A549 (cell line): ENCODE measurements at regions not wholly inside any gene's neighbourhood (a gene's known extent, or its start where the extent isn't known, plus 50 kb on each side); places are given as distances from the start of the nearest gene placed in this dataset.

ENCODE experiments used
- ATAC-seq, 2 experiments: fragments of 200-7000 bp in 1 of 2; fragments of >200 bp in 1 of 2; cut with Nextera tagmentation in 1 of 2; cut with Tn5 transposase in 1 of 2; 3 replicates each; pipeline versions ENCODE4 v1.8.0 to v1.9.1; 2018 to 2020; ENCODE audit warnings: mild to moderate bottlenecking in 1 of 2, moderate library complexity in 1 of 2
- CTCF ChIA-PET: fragments of 300-600 bp; sonication (Branson Sonifier 250); formaldehyde crosslinking; extraction: SDS; loops from one replicate; lab custom pipeline; 2021; ENCODE audit warnings: antibody characterized with exemption, inconsistent platforms; lab: Yijun Ruan, JAX
- POLR2A ChIA-PET: fragments of 350-600 bp; formaldehyde crosslinking; extraction: SDS; loops from one replicate; lab custom pipeline; 2021; ENCODE audit warnings: antibody characterized with exemption, inconsistent platforms; lab: Yijun Ruan, JAX
- DNase-seq, 2 experiments: peaks; one replicate each; pipeline versions ENCODE4 v3.0.0 to v3.0.0-alpha.2; 2011 to 2016; ENCODE audit warnings: low read depth in 1 of 2, low spot score in 1 of 2
- FAIRE-seq: peaks from 2 replicates; lab custom pipeline; 2011; peaks lifted over from hg19 to GRCh38; lab: Jason Lieb, UNC
- H3K27ac ChIP-seq, 2 experiments: fragments of >200 bp; sonication (Bioruptor Twin); formaldehyde crosslinking; 3 replicates each; pipeline ENCODE4 v1.5.1; 2016 to 2017
- H3K4me1 ChIP-seq: fragments of >200 bp; sonication (Bioruptor Twin); formaldehyde crosslinking; 3 replicates; pipeline ENCODE4 v1.6.1; 2016
- H3K4me2 ChIP-seq: fragments of >200 bp; sonication (Bioruptor Twin); formaldehyde crosslinking; 3 replicates; pipeline ENCODE4 v1.6.1; 2016
- H3K4me3 ChIP-seq: fragments of >200 bp; sonication (Bioruptor Twin); formaldehyde crosslinking; 3 replicates; pipeline ENCODE4 v1.5.1; 2016
- H3K9me3 ChIP-seq: fragments of >200 bp; sonication (Bioruptor Twin); formaldehyde crosslinking; 3 replicates; pipeline ENCODE4 v1.6.1; 2016
- CEBPB ChIP-seq, 2 experiments: fragments of >200 bp in 1 of 2; sonication (Bioruptor Twin) in 1 of 2; formaldehyde crosslinking in 1 of 2; IDR thresholded peaks; 2 replicates each; pipeline ENCODE4 v1.6.1; 2012 to 2016
- CHD4 ChIP-seq: fragments of 200-600 bp; sonication (generic); IDR thresholded peaks from 2 replicates; pipeline ENCODE4 v1.6.1; 2016; ENCODE audit warnings: antibody characterized with exemption, mild to moderate bottlenecking, borderline replicate concordance
- EHF ChIP-seq: fragments of 250-450 bp; sonication (Bioruptor Pico); IDR thresholded peaks from 2 replicates; pipeline ENCODE4 v1.5.0; 2020; ENCODE audit warnings: mild to moderate bottlenecking
- GATA3 ChIP-seq: IDR thresholded peaks from 2 replicates; pipeline ENCODE4 v1.6.1; 2012; ENCODE audit warnings: borderline replicate concordance
- HEYL ChIP-seq: fragments of 250-450 bp; sonication (Bioruptor Pico); IDR thresholded peaks from 2 replicates; pipeline ENCODE4 v1.8.0; 2021; ENCODE audit warnings: mild to moderate bottlenecking, moderate library complexity
- HOXA7 ChIP-seq: fragments of 250-450 bp; sonication (Bioruptor Pico); IDR thresholded peaks from 2 replicates; pipeline ENCODE4 v1.5.0; 2020; ENCODE audit warnings: mild to moderate bottlenecking, moderate library complexity
- JUN ChIP-seq, 2 experiments: fragments of >200 bp; sonication (Bioruptor Twin); formaldehyde crosslinking; IDR thresholded peaks; 2 replicates in 1 of 2; 3 replicates in 1 of 2; pipeline ENCODE4 v1.6.1; 2016 to 2017
- KDM5A ChIP-seq: fragments of 200-600 bp; sonication (generic); IDR thresholded peaks from 2 replicates; pipeline ENCODE4 v1.6.1; 2016; ENCODE audit warnings: antibody characterized with exemption, mild to moderate bottlenecking
- NFE2L2 ChIP-seq: fragments of 150-350 bp; conservative IDR thresholded peaks from 2 replicates; pipeline ENCODE4 v1.6.1; 2014; ENCODE audit warnings: low read length
- RARB ChIP-seq: fragments of 250-450 bp; sonication (Bioruptor Pico); IDR thresholded peaks from 2 replicates; pipeline ENCODE4 v1.8.0; 2021; ENCODE audit warnings: mild to moderate bottlenecking, moderate library complexity
- RFX5 ChIP-seq: fragments of 450-650 bp; IDR thresholded peaks from 2 replicates; pipeline ENCODE4 v1.7.1; 2014; ENCODE audit warnings: antibody characterized with exemption, mild to moderate bottlenecking, moderate library complexity
- TP53 ChIP-seq: fragments of 250-450 bp; sonication (Bioruptor Pico); IDR thresholded peaks from 2 replicates; pipeline ENCODE4 v1.5.0; 2021; ENCODE audit warnings: mild to moderate bottlenecking, moderate library complexity
- ZC3H11A ChIP-seq: fragments of 450-650 bp; IDR thresholded peaks from 2 replicates; pipeline ENCODE4 v1.6.1; 2014; ENCODE audit warnings: antibody characterized with exemption, mild to moderate bottlenecking
- ZFP36 ChIP-seq: fragments of 450-650 bp; IDR thresholded peaks from 2 replicates; pipeline ENCODE4 v1.6.1; 2014; ENCODE audit warnings: borderline replicate concordance; ENCODE audit not compliant: partially characterized antibody
- WGBS: methylation state at CpG from one replicate; pipeline ENCODE4 v1.1.6; 2017; ENCODE audit errors: missing lambda C conversion rate; 5-methylcytosine and 5-hydroxymethylcytosine counted together
- TF ChIP-seq, protein P1 (sequence below): fragments of 250-450 bp; sonication (Bioruptor Pico); IDR thresholded peaks from 2 replicates; pipeline ENCODE4 v1.5.0; 2020; ENCODE audit warnings: low read depth, mild to moderate bottlenecking, moderate library complexity
- TF ChIP-seq, protein P2 (sequence below): fragments of 200-600 bp; sonication (generic); IDR thresholded peaks from 2 replicates; pipeline ENCODE4 v1.6.1; 2016; ENCODE audit warnings: antibody characterized with exemption, mild to moderate bottlenecking, moderate library complexity
- TF ChIP-seq, protein P3 (sequence below): IDR thresholded peaks from 2 replicates; pipeline ENCODE4 v1.6.1; 2012; ENCODE audit warnings: low read depth, borderline replicate concordance
- TF ChIP-seq, protein P4 (sequence below): IDR thresholded peaks from 2 replicates; pipeline ENCODE4 v1.6.1; 2012
- TF ChIP-seq, protein P5 (sequence below): fragments of >200 bp; sonication (Bioruptor Twin); formaldehyde crosslinking; IDR thresholded peaks from 3 replicates; pipeline ENCODE4 v1.6.1; 2016

DNA sequence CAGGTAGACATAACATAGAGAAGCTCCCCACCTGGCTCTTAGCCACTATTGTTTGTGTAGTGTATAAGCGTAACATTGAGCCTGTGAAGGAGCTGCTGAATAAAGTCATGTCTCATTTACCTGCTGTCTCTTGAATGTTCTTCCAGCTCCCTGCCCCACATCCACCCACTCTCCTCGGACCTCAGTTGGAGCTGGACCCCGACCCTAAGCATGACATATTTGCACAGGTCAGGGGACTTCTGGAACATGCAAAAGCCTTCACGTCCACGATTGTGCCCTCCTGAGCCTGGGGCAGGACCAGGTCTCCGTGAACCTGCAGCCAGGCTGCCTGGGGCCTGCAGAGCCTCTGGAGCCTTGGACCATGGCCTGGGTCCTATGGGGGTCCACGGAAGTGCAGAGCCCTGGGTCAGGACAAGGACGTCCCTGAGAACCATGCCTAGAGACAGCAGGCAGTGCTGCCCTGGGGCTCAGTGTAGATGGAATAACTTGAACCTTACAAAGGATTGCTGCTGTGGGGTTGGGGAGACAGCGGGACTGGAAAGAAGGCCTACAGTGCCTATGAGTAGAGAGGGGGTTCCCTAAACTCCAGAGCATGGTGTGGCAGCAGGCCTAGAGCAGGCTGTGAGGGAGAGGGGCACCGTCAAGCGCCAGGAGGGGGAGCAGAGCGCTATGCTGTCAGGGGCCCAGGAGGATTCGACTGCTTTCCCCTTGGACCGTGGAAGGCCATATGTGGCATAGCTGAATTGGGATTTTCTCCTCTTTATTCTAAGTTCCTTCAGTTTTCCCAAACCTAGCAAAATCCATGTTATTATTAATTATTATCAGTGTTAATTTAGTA lies 99.9 kb upstream of the ZNF236 start:
- 75% methylated on average over 8 of the region's 14 CpGs for WGBS
- Histone ChIP-seq H3K4me2 (no peak overlapping the region), H3K27ac (no peak overlapping the region), H3K4me1 (no peaks in the 10 kb centered on the region), H3K4me3 (no peak overlapping the region), H3K9me3 (no peaks in the 10 kb centered on the region)
- no peak for FAIRE-seq
- no peak for DNase-seq
- ChIA-PET POLR2A (no interaction called here), CTCF (interaction anchor here (0.6 to 1.6 kb wide), 4 partner anchors 10 to 833 kb away, joined by 3 to 5 read pairs (median 3); no protein-coding TSS in a partner anchor)
- no peak for ATAC-seq
- no peak for TF ChIP-seq KDM5A
- TF ChIP-seq CHD4, result no peak
- no peak for TF ChIP-seq CEBPB (IDR thresholded peaks at IDR 0.05)
- TF ChIP-seq, protein P1, sequence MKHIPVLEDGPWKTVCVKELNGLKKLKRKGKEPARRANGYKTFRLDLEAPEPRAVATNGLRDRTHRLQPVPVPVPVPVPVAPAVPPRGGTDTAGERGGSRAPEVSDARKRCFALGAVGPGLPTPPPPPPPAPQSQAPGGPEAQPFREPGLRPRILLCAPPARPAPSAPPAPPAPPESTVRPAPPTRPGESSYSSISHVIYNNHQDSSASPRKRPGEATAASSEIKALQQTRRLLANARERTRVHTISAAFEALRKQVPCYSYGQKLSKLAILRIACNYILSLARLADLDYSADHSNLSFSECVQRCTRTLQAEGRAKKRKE (CRISPR knock-in tag), result no peak
- no peak for TF ChIP-seq TP53 (CRISPR knock-in tag)
- TF ChIP-seq, protein P2, sequence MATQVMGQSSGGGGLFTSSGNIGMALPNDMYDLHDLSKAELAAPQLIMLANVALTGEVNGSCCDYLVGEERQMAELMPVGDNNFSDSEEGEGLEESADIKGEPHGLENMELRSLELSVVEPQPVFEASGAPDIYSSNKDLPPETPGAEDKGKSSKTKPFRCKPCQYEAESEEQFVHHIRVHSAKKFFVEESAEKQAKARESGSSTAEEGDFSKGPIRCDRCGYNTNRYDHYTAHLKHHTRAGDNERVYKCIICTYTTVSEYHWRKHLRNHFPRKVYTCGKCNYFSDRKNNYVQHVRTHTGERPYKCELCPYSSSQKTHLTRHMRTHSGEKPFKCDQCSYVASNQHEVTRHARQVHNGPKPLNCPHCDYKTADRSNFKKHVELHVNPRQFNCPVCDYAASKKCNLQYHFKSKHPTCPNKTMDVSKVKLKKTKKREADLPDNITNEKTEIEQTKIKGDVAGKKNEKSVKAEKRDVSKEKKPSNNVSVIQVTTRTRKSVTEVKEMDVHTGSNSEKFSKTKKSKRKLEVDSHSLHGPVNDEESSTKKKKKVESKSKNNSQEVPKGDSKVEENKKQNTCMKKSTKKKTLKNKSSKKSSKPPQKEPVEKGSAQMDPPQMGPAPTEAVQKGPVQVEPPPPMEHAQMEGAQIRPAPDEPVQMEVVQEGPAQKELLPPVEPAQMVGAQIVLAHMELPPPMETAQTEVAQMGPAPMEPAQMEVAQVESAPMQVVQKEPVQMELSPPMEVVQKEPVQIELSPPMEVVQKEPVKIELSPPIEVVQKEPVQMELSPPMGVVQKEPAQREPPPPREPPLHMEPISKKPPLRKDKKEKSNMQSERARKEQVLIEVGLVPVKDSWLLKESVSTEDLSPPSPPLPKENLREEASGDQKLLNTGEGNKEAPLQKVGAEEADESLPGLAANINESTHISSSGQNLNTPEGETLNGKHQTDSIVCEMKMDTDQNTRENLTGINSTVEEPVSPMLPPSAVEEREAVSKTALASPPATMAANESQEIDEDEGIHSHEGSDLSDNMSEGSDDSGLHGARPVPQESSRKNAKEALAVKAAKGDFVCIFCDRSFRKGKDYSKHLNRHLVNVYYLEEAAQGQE, result no peak

DNA sequence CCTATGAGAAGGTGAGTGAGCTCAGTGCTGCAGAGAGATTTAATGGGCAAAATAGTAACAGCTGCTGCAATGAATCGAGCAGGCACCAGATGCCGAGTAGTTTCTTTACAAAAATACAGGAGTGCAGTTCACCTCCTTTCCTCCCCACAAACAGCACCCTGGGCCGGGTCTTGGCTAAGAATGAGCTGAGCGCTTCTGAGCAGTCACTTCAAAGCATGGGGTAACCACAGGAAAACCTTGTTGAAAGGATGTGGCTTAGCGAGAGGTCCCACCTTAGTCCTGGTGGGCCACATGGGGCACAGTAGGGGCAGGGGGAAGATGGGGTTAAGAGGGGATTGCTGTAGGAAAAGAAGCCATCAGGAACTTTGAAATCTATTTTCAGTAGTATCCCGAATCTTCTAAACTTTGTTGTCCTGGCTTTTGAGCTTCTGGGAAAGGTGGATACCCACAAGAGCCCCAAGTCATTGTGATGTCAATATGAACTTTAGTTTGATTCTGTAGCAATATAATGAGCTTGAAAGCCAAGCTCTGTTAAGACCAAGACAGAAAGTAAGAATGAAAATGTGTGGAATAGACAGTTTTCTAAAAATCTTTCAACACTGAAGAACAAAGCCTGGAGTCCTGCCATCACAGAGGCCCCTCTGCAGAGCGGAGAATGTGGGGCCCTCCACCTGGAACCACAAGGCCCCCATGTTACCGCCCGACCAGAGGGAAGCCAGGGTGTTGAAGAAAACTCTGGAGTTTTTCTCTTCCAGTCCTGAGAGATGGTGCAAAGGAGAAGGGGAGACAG lies 101.0 kb upstream of the ZNF236 start:
- WGBS, result 75% methylated on average over 8 of the region's 9 CpGs
- POLR2A ChIA-PET, result interaction anchor here (0.7 kb wide), 1 partner anchor 79 kb away, joined by 4 read pairs; no protein-coding TSS in a partner anchor
- no peaks in the 10 kb centered on the region for H3K9me3 ChIP-seq
- CTCF ChIA-PET, result interaction anchor here (0.7 to 1.6 kb wide), 3 partner anchors 11 to 324 kb away, joined by 3 to 5 read pairs (median 4); no protein-coding TSS in a partner anchor
- H3K4me3 ChIP-seq, result no peak overlapping the region
- H3K27ac ChIP-seq, result no peak overlapping the region
- DNase-seq (no peak), FAIRE-seq (no peak), ATAC-seq (no peak)
- TF ChIP-seq, protein P3, sequence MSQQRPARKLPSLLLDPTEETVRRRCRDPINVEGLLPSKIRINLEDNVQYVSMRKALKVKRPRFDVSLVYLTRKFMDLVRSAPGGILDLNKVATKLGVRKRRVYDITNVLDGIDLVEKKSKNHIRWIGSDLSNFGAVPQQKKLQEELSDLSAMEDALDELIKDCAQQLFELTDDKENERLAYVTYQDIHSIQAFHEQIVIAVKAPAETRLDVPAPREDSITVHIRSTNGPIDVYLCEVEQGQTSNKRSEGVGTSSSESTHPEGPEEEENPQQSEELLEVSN, result no peak
- TF ChIP-seq, protein P4, sequence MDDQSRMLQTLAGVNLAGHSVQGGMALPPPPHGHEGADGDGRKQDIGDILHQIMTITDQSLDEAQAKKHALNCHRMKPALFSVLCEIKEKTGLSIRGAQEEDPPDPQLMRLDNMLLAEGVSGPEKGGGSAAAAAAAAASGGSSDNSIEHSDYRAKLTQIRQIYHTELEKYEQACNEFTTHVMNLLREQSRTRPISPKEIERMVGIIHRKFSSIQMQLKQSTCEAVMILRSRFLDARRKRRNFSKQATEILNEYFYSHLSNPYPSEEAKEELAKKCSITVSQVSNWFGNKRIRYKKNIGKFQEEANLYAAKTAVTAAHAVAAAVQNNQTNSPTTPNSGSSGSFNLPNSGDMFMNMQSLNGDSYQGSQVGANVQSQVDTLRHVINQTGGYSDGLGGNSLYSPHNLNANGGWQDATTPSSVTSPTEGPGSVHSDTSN, result no peak
- TF ChIP-seq ZC3H11A (no peak), HEYL (CRISPR knock-in tag) (no peak), EHF (CRISPR knock-in tag) (no peak), JUN (IDR thresholded peaks at IDR 0.05) (no peak), RARB (CRISPR knock-in tag) (no peak), HOXA7 (CRISPR knock-in tag) (no peak), RFX5 (no peak), NFE2L2 (no peak), GATA3 (no peak), ZFP36 (no peak)
- TF ChIP-seq, protein P5, sequence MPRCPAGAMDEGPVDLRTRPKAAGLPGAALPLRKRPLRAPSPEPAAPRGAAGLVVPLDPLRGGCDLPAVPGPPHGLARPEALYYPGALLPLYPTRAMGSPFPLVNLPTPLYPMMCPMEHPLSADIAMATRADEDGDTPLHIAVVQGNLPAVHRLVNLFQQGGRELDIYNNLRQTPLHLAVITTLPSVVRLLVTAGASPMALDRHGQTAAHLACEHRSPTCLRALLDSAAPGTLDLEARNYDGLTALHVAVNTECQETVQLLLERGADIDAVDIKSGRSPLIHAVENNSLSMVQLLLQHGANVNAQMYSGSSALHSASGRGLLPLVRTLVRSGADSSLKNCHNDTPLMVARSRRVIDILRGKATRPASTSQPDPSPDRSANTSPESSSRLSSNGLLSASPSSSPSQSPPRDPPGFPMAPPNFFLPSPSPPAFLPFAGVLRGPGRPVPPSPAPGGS, result no peak
- no peak overlapping the region for H3K4me2 ChIP-seq
- no peaks in the 10 kb centered on the region for H3K4me1 ChIP-seq
